MCF 10A (cell line): ENCODE measurements at regions not wholly inside any gene's neighbourhood (a gene's known extent, or its start where the extent isn't known, plus 50 kb on each side); places are given as distances from the start of the nearest gene placed in this dataset.

Experiments used
- BruUV-seq: library from RNA; stranded (reverse); fragments of 400-500 nt; replicated peaks from 2 replicates; lab custom pipeline; 2021; lab: Mats Ljungman, UMichigan
- CTCF ChIA-PET: fragments of 300-600 bp; sonication (Branson Sonifier 250); formaldehyde crosslinking; extraction: SDS; loops from one replicate; lab custom pipeline; 2021; ENCODE audit warnings: antibody characterized with exemption, inconsistent platforms; lab: Yijun Ruan, JAX
- POLR2A ChIA-PET: fragments of 300-600, 350-650 bp; sonication (Branson Sonifier 250); formaldehyde crosslinking; extraction: SDS; loops from one replicate; lab custom pipeline; 2020; ENCODE audit warnings: antibody characterized with exemption, inconsistent platforms; lab: Yijun Ruan, JAX
- DNase-seq: peaks from one replicate; pipeline ENCODE4 v3.0.0-alpha.2; 2018; ENCODE audit not compliant: unreplicated experiment
- H3K27ac Mint-ChIP-seq: one replicate; pipeline ENCODE4 v1.8.0; 2022; ENCODE audit warnings: mild to moderate bottlenecking, low read depth, mixed read lengths; ENCODE audit not compliant: unreplicated experiment
- H3K27me3 Mint-ChIP-seq: one replicate; pipeline ENCODE4 v1.8.0; 2022; ENCODE audit warnings: mixed read lengths; ENCODE audit not compliant: insufficient read depth, unreplicated experiment
- H3K36me3 Mint-ChIP-seq: one replicate; pipeline ENCODE4 v1.8.0; 2022; ENCODE audit warnings: mild to moderate bottlenecking, moderate library complexity, mixed read lengths; ENCODE audit not compliant: insufficient read depth, unreplicated experiment
- H3K4me1 Mint-ChIP-seq: one replicate; pipeline ENCODE4 v1.8.0; 2022; ENCODE audit warnings: mixed read lengths; ENCODE audit not compliant: insufficient read depth, unreplicated experiment
- H3K4me3 Mint-ChIP-seq: one replicate; pipeline ENCODE4 v1.8.0; 2022; ENCODE audit warnings: mild to moderate bottlenecking, moderate library complexity, mixed read lengths; ENCODE audit not compliant: unreplicated experiment
- H3K9me3 Mint-ChIP-seq: one replicate; pipeline ENCODE4 v1.8.0; 2022; ENCODE audit warnings: mixed read lengths; ENCODE audit not compliant: unreplicated experiment
- intact Hi-C: fragments of 100-400 bp; cut with micrococcal nuclease; formaldehyde crosslinking; loops from 2 replicates; pipeline ENCODE4 v1.14.1; 2022
- TF ChIP-seq, protein P1 (sequence below): fragments of 200-600 bp; IDR thresholded peaks from one replicate; pipeline ENCODE4 v1.8.0; 2022; ENCODE audit warnings: antibody characterized with exemption, mild to moderate bottlenecking; ENCODE audit not compliant: unreplicated experiment

DNA sequence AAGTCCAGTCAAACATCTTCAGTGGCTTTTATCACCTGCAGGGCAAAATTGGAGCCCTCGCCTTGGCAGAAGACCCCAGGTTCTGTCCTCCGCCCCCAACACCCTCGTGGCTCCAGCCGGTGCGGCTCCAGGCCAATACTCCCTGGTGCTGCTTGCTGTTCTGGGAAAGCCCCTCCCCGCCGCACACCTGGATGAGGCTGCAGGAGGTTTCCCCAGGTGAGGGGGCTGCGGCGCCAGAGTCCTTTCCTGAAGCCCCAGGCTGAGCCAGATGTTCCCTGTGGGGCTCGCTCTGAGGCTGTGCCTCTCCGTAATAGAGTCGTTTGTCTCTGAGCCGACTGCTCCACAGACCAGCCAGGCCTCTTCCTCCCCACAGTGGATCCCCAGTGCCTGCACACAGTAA, 375.4 kb upstream of the IRX1 start:
- DNase-seq = no peak
- intact Hi-C loops = no loop called here
- Mint-ChIP-seq H3K27me3 (no peaks in the 10 kb centered on the region), H3K4me3 (no peak overlapping the region), H3K27ac (no peak overlapping the region), H3K9me3 (peaks cover 11% of the 10 kb centered on the region), H3K36me3 (no peaks in the 10 kb centered on the region), H3K4me1 (no peaks in the 10 kb centered on the region)
- ChIA-PET CTCF (interaction anchor here (0.6 kb wide), 1 partner anchor 12 kb away, joined by 6 read pairs; no protein-coding TSS in a partner anchor), POLR2A (no interaction called here)
- TF ChIP-seq, protein P1, sequence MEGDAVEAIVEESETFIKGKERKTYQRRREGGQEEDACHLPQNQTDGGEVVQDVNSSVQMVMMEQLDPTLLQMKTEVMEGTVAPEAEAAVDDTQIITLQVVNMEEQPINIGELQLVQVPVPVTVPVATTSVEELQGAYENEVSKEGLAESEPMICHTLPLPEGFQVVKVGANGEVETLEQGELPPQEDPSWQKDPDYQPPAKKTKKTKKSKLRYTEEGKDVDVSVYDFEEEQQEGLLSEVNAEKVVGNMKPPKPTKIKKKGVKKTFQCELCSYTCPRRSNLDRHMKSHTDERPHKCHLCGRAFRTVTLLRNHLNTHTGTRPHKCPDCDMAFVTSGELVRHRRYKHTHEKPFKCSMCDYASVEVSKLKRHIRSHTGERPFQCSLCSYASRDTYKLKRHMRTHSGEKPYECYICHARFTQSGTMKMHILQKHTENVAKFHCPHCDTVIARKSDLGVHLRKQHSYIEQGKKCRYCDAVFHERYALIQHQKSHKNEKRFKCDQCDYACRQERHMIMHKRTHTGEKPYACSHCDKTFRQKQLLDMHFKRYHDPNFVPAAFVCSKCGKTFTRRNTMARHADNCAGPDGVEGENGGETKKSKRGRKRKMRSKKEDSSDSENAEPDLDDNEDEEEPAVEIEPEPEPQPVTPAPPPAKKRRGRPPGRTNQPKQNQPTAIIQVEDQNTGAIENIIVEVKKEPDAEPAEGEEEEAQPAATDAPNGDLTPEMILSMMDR = no peak
- no TSS peak for BruUV-seq

DNA sequence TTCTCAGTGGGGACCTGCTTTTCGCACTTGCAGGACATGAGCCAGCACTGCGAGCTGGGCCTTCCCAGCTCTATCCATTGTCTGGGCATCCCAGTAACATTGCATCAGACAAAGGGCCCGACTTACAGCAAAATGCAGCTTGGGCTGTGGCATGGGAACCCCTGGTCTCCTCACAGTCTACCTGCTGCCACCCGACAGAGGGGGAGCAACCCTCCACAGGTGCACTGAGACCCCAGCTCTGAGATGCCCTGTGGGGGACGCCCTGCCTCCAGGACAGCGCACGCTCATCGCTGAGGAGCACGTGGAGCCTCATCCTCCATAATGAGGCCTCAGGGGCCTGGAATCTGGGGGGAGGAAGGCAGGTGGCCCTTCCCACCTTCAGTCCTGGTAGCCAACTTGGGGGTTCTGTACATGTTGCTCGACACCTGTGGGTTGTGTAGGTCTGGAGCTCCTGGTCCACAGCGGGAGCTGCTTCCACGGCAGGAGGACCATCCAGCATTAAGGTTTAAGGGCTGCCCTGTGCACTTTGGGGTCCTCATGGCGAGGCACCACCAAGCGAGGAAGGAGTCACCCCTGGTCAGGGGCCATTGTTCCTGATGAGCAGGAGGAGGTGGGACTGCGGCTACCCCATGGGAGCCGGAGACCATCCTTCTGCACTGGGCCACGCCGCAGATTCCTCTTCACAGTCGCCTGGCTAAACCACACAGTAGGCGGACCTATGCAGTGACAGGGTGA, 376.5 kb upstream of the IRX1 start:
- Mint-ChIP-seq H3K27ac (no peak overlapping the region), H3K27me3 (no peaks in the 10 kb centered on the region), H3K36me3 (no peaks in the 10 kb centered on the region), H3K4me3 (no peak overlapping the region), H3K9me3 (peaks cover 11% of the 10 kb centered on the region), H3K4me1 (no peaks in the 10 kb centered on the region)
- intact Hi-C loops = no loop called here
- TF ChIP-seq, protein P1 = no peak
- no peak for DNase-seq
- POLR2A ChIA-PET = no interaction called here
- BruUV-seq = no TSS peak
- CTCF ChIA-PET = no interaction called here

DNA sequence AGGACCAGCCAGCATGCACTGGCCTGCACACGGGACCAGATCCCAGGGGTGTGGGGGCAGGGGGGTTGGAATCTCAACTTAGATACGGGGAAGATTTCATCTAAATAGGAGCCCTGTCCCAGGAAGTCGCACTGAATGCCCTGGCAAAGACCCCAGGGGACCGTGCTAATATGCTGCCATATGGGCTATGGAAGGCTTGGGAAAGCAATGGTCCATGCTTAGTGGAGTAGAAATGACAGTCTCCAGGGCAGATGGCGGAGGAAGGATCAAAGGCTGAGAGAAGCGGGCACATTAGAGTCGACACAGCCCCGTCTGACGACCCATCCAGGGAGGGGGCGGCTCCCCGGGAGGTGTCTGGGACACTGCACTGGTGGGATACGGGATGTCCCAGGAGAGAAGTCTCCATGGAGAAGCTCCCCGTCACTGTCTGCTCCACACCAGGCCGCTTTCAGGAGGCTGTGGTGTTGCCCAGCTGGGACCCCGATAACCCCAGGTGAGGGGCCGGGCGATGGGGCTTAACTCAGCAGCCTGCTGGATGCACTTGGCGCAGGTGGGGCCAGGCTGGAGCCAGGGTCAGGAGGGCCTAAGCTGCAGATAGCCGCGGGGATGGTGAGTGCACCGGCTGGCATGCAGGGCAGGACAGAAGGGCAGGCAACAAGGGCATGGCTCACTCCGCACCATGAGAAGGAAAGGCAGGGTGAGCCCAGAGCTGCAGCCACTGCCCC, 377.7 kb upstream of the IRX1 start:
- H3K4me1 Mint-ChIP-seq = no peaks in the 10 kb centered on the region
- no peaks in the 10 kb centered on the region for H3K27me3 Mint-ChIP-seq
- intact Hi-C loops = no loop called here
- TF ChIP-seq, protein P1 = no peak
- peaks cover 11% of the 10 kb centered on the region for H3K9me3 Mint-ChIP-seq
- no peak for DNase-seq
- ChIA-PET CTCF (no interaction called here), POLR2A (no interaction called here)
- no TSS peak for BruUV-seq
- H3K27ac Mint-ChIP-seq = no peak overlapping the region
- peaks cover 4% of the 10 kb centered on the region for H3K36me3 Mint-ChIP-seq
- no peak overlapping the region for H3K4me3 Mint-ChIP-seq

DNA sequence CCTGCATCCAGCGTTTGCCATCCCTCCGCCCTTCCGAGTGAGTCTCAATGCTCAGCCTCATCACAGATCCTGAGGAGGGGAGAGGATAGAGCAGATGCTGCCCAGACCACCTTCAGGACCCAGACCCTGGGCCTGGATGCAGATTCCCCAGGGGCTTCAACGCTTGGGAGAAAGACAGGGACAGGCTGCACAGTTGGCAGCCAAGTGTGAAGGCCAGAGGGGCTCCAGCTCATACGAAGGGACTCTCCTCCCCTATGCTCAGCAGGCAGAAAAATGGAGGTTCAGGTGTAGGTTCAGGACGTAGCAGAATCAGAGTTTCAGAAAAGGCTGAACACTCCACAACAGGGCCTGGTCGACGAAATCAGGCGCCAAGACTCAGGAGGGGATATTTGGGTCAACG, 378.5 kb upstream of the IRX1 start:
- TF ChIP-seq, protein P1 = no peak
- POLR2A ChIA-PET = no interaction called here
- Mint-ChIP-seq H3K9me3 (peaks cover 11% of the 10 kb centered on the region), H3K4me3 (no peak overlapping the region), H3K36me3 (peaks cover 6% of the 10 kb centered on the region), H3K4me1 (no peaks in the 10 kb centered on the region), H3K27me3 (no peaks in the 10 kb centered on the region), H3K27ac (no peak overlapping the region)
- DNase-seq = no peak
- CTCF ChIA-PET = interaction anchor here (0.7 to 0.9 kb wide), 3 partner anchors 26 to 964 kb away, joined by 3 read pairs; no protein-coding TSS in a partner anchor
- BruUV-seq = no TSS peak
- intact Hi-C loops = no loop called here
